D341Med (cell line): ENCODE measurements at regions not wholly inside any gene's neighbourhood (a gene's known extent, or its start where the extent isn't known, plus 50 kb on each side); places are given as distances from the start of the nearest gene placed in this dataset.
"Not testable (repeated sequence)": the region's sequence is repeated elsewhere in the genome, so short reads cannot be mapped to it uniquely, and the experiment has no call there.

Source experiments
- DNase-seq: peaks from one replicate; pipeline ENCODE4 v3.0.0; 2012; ENCODE audit warnings: low spot score

- DNase-seq = no peak
Measured at GRCh38 chr7:114180556-114181266, 233.9 kb upstream of the FOXP2 start.

GRCh38 chr7:114175125-114175524 is 239.5 kb upstream of the FOXP2 start:
- DNase-seq = no peak

GRCh38 chr7:114173170-114173890 is 241.3 kb upstream of the FOXP2 start:
- no peak for DNase-seq

GRCh38 chr7:114169389-114169788 is 245.2 kb upstream of the FOXP2 start:
- not testable (repeated sequence) for DNase-seq

DNA sequence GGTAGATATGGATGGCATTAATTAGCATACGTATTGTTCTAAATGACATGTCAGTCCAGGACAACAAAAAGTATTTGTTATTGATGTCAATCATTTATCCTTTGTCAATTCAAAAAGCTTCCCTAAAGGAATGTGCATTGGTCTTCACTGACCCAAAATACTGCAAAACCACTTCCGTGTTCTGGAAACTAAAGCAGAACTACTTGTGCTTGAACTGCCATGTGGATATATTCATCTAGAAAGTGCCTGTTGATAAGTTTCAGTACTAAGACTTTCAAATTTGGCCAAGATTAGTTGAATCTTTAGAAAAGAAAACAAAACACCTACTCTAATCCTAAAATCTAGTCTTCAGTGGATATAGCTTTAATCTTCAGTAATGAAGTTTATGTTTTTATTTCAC is 242.1 kb upstream of the PPP1R3A start:
- DNase-seq = no peak

- no peak for DNase-seq
Measured at GRCh38 chr7:114158854-114159253, 240.0 kb upstream of the PPP1R3A start.

DNA sequence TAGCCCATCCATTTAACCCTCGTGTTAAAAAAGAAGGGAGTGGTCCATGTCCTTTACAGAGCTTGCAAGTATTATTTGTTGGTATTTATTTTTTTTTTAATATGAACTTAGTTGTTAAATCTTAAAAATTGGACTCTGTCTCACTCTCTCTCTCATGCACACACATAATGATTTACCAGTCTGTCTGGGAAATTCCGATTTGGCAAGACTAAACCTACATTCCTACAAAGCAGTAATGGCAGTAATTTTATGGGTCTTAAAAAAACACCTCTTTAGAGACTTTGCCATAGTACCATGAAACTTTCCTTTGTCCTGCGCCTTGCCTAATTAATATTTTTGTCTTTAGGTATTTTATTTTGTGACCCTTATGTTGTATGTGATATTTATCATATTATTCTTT is 239.5 kb upstream of the PPP1R3A start:
- no peak for DNase-seq

DNA sequence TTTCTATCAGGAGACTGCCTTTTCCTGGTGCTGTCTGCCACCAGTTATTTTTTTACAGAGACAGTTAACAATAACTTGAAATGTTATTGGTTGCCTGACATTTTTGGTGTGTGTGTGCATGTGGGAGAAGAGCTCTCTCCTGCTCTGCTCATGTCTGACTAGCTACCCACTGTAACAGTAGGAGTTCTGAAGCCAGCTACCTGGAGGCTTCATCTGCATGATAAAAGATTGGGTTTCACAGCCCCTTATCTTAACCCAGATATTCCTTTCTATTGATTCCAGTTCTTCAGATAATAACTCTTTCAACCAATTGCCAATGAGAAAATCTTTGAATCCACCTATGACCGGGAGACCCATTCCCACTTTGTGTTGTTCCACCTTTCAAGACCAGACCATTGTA is 237.4 kb upstream of the PPP1R3A start:
- DNase-seq = no peak

GRCh38 chr7:114155116-114156110 is 236.6 kb upstream of the PPP1R3A start:
- no peak for DNase-seq

DNA sequence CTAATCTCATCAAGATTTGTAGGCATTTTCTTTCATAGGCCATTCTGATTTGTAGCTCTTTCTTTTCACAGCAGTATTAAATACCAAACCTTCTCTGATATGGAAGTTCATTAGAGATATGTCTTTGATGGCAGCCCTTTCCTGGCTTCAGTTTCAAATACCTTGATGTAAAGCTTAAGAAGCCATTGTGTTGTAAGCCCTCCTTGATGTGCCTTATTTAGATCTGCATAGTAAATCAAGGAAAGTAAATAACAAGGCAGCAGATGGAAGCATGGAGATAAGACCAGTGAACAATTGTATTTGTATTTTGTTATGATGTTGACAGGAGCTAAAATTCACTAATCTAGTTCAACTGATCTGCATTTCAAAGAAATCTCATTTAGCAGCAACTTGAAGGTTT is 234.9 kb upstream of the PPP1R3A start:
- no peak for DNase-seq

GRCh38 chr7:114152314-114152938 is 233.6 kb upstream of the PPP1R3A start:
- no peak for DNase-seq

DNA sequence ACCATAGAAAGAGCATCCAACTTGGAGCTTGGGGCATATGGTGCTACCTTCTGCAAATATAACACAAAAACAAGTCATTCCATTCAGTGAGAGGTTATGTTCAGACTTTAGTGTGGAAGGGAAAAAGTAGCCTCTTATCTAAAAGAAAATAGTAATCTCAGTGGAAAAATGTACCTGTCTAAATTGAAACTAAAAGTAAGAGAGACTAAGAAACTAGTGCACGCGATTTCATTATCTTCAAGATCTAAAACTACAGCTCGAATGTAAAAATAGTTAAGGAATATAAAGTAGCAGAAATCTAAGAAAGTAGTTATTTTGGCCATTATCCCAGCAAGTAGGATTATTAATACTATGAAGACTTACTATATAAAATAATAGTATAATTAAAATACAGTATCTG is 233.0 kb upstream of the PPP1R3A start:
- DNase-seq = no peak

DNA sequence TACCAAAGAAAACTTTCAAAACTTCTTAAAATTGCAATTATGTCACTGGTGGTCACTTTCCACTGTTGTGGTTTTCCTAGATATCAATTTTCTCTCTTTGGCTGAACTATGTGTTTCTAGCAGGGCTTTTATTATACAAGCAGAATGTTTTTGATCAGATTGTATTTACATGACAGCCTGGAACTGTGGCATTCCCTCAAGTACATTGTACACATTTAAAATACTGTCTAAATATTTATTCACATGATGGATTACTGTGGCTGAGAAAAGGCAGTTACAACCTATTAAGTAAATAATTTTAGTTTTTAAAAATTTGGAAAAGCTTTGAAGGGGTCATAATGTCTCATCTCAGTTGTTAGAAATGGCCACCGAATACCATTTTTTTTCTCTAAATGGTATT is 231.9 kb upstream of the PPP1R3A start:
- no peak for DNase-seq

- DNase-seq = no peak
Measured at GRCh38 chr7:114148779-114149178, 230.0 kb upstream of the PPP1R3A start.

GRCh38 chr7:114141415-114141814 is 222.6 kb upstream of the PPP1R3A start:
- no peak for DNase-seq

GRCh38 chr7:114140561-114140960 is 221.8 kb upstream of the PPP1R3A start:
- DNase-seq = no peak

DNA sequence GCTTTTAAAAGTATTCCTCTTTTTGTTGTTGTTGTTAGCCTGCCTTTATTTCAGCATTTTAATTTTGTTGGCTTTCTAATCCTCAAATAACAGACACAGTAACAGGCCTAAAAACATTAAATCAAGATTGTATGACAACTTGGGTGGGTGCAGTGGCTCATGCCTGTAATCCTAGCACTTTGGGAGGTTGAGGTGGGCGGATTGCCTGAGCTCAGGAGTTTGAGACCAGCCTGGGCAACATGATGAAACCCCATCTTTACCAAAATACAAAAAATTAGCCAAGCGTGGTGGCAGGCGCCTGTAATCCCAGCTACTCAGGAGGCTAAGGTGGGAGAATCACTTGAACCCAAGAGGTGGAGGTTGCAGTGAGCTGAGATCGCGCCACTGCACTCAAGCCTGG is 220.9 kb upstream of the PPP1R3A start:
- DNase-seq = not testable (repeated sequence)

DNA sequence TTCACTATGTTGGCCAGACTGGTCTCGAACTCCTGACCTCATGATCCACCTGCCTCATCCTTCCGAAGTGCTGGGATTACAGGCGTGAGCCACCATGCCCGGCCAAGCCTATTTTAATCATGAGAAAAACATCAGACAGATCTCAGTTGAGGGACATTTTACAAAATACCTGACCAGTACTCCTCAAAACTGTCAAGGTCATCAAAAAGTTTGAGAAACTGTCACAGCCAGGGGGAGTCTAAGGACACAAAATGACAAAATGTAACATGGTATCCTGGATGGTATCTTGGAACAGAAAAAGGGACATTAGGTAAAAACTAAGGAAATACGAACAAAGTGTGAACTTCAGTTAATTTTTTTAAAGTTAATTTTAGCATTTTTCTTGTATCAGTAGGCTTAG is 219.8 kb upstream of the PPP1R3A start:
- no peak for DNase-seq

GRCh38 chr7:114133717-114134116 is 214.9 kb upstream of the PPP1R3A start:
- DNase-seq = no peak

DNA sequence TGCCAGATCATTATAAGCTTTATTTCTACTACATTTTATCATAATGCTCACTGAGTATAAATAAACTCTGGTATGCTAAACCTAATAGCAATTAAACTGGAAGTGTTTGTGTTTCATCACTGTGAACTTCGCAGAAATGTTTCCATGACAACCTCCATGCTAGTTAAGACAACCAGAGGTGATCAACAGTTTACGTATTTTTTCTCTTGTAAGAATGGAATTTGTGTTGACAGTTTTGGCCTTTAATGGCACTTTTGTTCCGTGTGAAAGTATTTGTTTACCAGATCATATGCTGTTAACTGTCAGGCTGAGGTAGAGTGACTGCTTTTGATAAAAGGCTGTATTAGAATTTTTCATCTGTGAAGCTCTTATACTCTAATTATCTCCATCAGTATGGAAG is 212.1 kb upstream of the PPP1R3A start:
- DNase-seq = no peak

DNA sequence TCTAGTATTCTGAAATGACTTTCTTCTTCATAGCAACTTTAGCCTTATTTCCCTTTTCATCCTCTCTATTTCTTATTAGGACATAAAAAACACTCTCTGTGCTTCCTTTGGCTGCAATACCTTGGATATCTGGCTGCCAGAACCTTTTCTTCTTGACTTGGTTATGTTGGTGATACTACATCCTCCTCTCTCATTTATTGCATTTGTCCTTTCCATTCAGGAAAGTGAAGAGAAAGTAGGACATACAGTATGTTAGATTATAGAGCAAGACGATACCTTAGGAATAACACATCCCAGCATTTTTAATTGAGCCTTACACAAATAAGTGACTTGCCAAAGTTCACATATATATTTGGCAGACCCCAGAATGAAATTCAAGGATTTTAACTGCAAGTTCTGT is 210.1 kb upstream of the PPP1R3A start:
- no peak for DNase-seq

DNA sequence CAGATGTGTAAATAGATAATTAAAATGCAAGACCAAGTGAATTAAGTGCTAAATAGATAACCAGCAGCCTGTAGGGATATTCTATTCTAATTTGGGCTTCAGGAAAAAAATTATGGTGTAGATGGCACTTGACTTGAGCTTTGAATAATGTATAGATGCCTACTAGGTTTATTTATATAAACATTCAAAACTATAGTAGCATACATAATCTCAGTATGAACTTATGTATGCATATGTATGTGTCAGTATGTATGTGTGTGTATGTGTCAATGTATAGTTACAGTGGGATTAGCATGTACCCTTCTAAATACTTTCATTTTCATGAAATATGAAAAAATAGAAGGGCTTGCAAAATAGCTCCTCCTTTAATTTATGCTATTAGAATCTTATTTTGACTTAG is 207.3 kb upstream of the PPP1R3A start:
- DNase-seq = no peak
